DOHH2 (cell line): ENCODE measurements at regions not wholly inside any gene's neighbourhood (a gene's known extent, or its start where the extent isn't known, plus 50 kb on each side); places are given as distances from the start of the nearest gene placed in this dataset.

Experiments used
- H3F3A ChIP-seq: fragments of 200-600 bp; sonication (generic), shearing (Covaris generic); 2 replicates; pipeline ENCODE4 v1.6.0; 2016; ENCODE audit warnings: antibody characterized with exemption, mild to moderate bottlenecking; ENCODE audit not compliant: control insufficient read depth, insufficient read depth
- H3K27ac ChIP-seq: fragments of 200-600 bp; sonication (generic); 2 replicates; pipeline ENCODE4 v1.5.1; 2014; ENCODE audit warnings: low read depth, mild to moderate bottlenecking, low read length, moderate library complexity
- H3K27me3 ChIP-seq: fragments of 200-600 bp; sonication (generic); 2 replicates; pipeline ENCODE4 v1.6.1; 2014; ENCODE audit warnings: mild to moderate bottlenecking, low read length, mixed read lengths; ENCODE audit not compliant: control insufficient read depth
- H3K36me3 ChIP-seq: fragments of 200-600 bp; sonication (generic); 2 replicates; pipeline ENCODE4 v1.6.1; 2014; ENCODE audit warnings: mild to moderate bottlenecking, low read length, moderate library complexity, mixed read lengths; ENCODE audit not compliant: control insufficient read depth
- H3K4me1 ChIP-seq: fragments of 200-600 bp; sonication (generic); 2 replicates; pipeline ENCODE4 v1.6.1; 2014; ENCODE audit warnings: mild to moderate bottlenecking, low read length, mixed read lengths; ENCODE audit not compliant: control insufficient read depth
- H3K4me2 ChIP-seq: fragments of 200-600 bp; sonication (generic); 2 replicates; pipeline ENCODE4 v1.6.0; 2014; ENCODE audit warnings: mild to moderate bottlenecking, low read length, moderate library complexity
- H3K4me3 ChIP-seq: fragments of 200-600 bp; sonication (generic); 2 replicates; pipeline ENCODE4 v1.5.1; 2014; ENCODE audit warnings: mild to moderate bottlenecking, low read length, mixed read lengths
- H3K79me2 ChIP-seq: fragments of 200-600 bp; sonication (generic); 2 replicates; pipeline ENCODE4 v1.6.1; 2014; ENCODE audit warnings: mild to moderate bottlenecking, low read length, mixed read lengths; ENCODE audit not compliant: control insufficient read depth
- H3K9me2 ChIP-seq: fragments of 200-600 bp; sonication (generic); replicated peaks from 2 replicates; pipeline ENCODE4 v1.6.1; 2014; ENCODE audit warnings: mild to moderate bottlenecking, low read length, mixed read lengths; ENCODE audit not compliant: control insufficient read depth
- H3K9me3 ChIP-seq: fragments of 200-600 bp; sonication (generic); 2 replicates; pipeline ENCODE4 v1.6.1; 2014; ENCODE audit warnings: antibody characterized with exemption, low read length, mixed read lengths; ENCODE audit not compliant: control insufficient read depth, insufficient read depth
- H4K20me1 ChIP-seq: fragments of 200-600 bp; sonication (generic); 2 replicates; pipeline ENCODE4 v1.6.0; 2014; ENCODE audit warnings: low read depth, mild to moderate bottlenecking, antibody characterized with exemption, low read length, moderate library complexity; ENCODE audit not compliant: control insufficient read depth, insufficient read depth
- EZH2phosphoT487 ChIP-seq: fragments of 200-600 bp; sonication (generic); IDR thresholded peaks from 2 replicates; pipeline ENCODE4 v1.6.1; 2017; ENCODE audit warnings: borderline replicate concordance, mild to moderate bottlenecking, antibody characterized with exemption, low read length, moderate library complexity, mixed read lengths
- TF ChIP-seq, protein P1 (sequence below): fragments of 200-600 bp; sonication (generic); IDR thresholded peaks from one replicate; pipeline ENCODE4 v1.5.1; 2014; ENCODE audit warnings: antibody characterized with exemption, mild to moderate bottlenecking, low read depth, low read length; ENCODE audit not compliant: poor library complexity, severe bottlenecking

DNA sequence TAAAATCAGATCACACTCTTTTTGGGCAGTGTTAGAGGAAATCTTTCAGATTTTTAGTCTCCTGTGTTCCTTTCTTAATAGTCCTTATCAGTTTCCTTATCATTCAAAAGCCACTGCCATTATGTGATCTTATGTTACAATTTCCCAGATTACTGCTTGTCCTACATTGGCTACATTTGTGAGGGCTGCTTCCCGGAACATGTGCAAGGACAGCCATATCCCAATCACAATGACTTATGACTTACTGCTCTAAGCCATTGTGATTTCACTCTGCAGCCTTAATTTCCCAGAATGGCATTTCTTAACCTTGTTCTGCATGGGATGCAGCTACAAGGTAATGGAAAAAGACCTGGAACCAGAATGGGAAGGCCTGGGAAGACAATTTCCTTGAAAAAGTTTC, 125.1 kb upstream of the PPP2R3A start:
- Histone ChIP-seq H3K4me1 (no peaks in the 10 kb centered on the region), H3K36me3 (no peaks in the 10 kb centered on the region), H3K27ac (no peak overlapping the region), H3K9me2 (no peaks in the 10 kb centered on the region), H3K9me3 (no peaks in the 10 kb centered on the region), H3K4me2 (no peak overlapping the region), H4K20me1 (no peaks in the 10 kb centered on the region), H3K27me3 (no peaks in the 10 kb centered on the region; the same call in 1 of the 2 replicates), H3F3A (no peaks in the 10 kb centered on the region), H3K4me3 (no peak overlapping the region), H3K79me2 (no peaks in the 10 kb centered on the region)
- TF ChIP-seq, protein P1, sequence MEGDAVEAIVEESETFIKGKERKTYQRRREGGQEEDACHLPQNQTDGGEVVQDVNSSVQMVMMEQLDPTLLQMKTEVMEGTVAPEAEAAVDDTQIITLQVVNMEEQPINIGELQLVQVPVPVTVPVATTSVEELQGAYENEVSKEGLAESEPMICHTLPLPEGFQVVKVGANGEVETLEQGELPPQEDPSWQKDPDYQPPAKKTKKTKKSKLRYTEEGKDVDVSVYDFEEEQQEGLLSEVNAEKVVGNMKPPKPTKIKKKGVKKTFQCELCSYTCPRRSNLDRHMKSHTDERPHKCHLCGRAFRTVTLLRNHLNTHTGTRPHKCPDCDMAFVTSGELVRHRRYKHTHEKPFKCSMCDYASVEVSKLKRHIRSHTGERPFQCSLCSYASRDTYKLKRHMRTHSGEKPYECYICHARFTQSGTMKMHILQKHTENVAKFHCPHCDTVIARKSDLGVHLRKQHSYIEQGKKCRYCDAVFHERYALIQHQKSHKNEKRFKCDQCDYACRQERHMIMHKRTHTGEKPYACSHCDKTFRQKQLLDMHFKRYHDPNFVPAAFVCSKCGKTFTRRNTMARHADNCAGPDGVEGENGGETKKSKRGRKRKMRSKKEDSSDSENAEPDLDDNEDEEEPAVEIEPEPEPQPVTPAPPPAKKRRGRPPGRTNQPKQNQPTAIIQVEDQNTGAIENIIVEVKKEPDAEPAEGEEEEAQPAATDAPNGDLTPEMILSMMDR: no peak
- TF ChIP-seq EZH2phosphoT487: no peak

DNA sequence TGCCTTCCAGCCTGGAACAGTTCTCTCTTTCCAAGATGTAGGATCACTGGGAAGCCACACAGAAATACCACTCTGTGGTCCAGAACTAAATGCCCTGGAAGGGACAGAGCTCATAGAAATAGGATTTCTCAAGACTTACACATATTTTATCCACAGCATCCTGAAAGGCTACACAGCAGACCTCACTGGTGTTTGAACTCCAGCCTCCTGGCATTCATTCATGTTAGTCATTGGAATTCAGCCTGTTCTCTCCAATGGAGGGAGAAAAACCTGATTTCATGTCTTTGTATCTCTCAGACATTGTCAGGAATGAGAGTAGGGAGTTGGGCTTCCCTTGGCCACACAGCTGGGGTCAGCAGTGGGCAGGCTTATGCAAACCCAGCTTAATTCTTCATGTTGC, 121.1 kb upstream of the PPP2R3A start:
- H4K20me1 ChIP-seq: no peaks in the 10 kb centered on the region
- H3K4me3 ChIP-seq: no peak overlapping the region
- H3K9me2 ChIP-seq: no peaks in the 10 kb centered on the region
- H3K27ac ChIP-seq: no peak overlapping the region
- no peak overlapping the region for H3K4me2 ChIP-seq
- TF ChIP-seq, protein P1: no peak
- TF ChIP-seq EZH2phosphoT487: no peak
- no peaks in the 10 kb centered on the region for H3K27me3 ChIP-seq
- no peaks in the 10 kb centered on the region for H3K4me1 ChIP-seq
- no peaks in the 10 kb centered on the region for H3K9me3 ChIP-seq
- H3F3A ChIP-seq: no peaks in the 10 kb centered on the region
- no peaks in the 10 kb centered on the region for H3K79me2 ChIP-seq
- H3K36me3 ChIP-seq: no peaks in the 10 kb centered on the region

DNA sequence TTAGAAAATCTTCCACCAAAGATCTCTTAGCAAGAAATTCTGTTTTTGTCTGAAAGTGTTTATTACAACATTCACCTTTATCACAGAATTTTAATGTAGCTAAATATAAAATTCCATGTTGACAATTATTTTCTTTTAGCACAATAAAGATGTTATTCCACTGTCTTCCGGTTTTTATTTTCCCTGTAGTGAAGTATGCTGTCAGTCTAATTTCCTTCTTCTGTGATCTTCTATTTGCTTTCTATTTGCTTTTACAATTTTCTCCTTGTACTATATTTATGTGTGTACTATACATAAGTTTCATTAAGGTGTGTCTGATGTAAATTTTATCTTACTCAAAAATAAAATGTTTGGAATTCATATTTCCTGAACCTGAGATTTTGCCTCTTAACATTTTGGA, 117.5 kb upstream of the PPP2R3A start:
- H3K27ac ChIP-seq: no peak overlapping the region
- H3K79me2 ChIP-seq: no peaks in the 10 kb centered on the region
- no peaks in the 10 kb centered on the region for H3K9me2 ChIP-seq
- no peak for TF ChIP-seq EZH2phosphoT487
- TF ChIP-seq, protein P1: no peak
- H3K27me3 ChIP-seq: no peaks in the 10 kb centered on the region
- H3F3A ChIP-seq: no peaks in the 10 kb centered on the region
- H3K4me2 ChIP-seq: no peak overlapping the region
- no peaks in the 10 kb centered on the region for H3K36me3 ChIP-seq
- H3K9me3 ChIP-seq: no peaks in the 10 kb centered on the region
- no peaks in the 10 kb centered on the region for H3K4me1 ChIP-seq
- no peaks in the 10 kb centered on the region for H4K20me1 ChIP-seq
- H3K4me3 ChIP-seq: no peak overlapping the region

DNA sequence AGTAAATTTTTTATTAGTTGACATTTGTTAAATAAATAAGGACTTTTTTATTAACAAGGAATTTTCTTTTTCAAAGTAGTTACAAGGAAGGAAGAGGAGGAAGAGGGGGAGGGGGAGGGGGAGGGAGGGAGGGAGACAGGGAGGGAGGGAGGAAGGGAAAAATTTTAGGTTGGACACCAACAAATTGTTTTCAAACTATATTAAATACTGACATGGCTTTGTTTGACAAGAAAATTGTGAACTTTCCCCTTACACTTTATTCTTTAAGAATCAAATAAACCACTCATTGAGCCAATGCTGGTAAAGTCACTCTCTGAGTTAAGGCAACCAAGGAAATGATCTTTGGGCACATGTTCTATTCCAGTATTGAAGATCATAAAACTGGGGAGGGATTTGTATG, 115.7 kb upstream of the PPP2R3A start:
- Histone ChIP-seq H3K4me3 (no peak overlapping the region), H3K9me3 (no peaks in the 10 kb centered on the region), H3K36me3 (no peaks in the 10 kb centered on the region), H3K79me2 (no peaks in the 10 kb centered on the region), H3K27me3 (no peaks in the 10 kb centered on the region), H3F3A (no peaks in the 10 kb centered on the region), H4K20me1 (no peaks in the 10 kb centered on the region), H3K4me2 (no peak overlapping the region), H3K9me2 (no peaks in the 10 kb centered on the region), H3K4me1 (no peaks in the 10 kb centered on the region), H3K27ac (no peak overlapping the region)
- TF ChIP-seq EZH2phosphoT487: no peak
- TF ChIP-seq, protein P1: no peak
